ENCODE measurements at regions not wholly inside any gene's neighbourhood (a gene's known extent, or its start where the extent isn't known, plus 50 kb on each side); places are given as distances from the start of the nearest gene placed in this dataset.
"Not testable (repeated sequence)": the region's sequence is repeated elsewhere in the genome, so short reads cannot be mapped to it uniquely, and the experiment has no call there.

DNA sequence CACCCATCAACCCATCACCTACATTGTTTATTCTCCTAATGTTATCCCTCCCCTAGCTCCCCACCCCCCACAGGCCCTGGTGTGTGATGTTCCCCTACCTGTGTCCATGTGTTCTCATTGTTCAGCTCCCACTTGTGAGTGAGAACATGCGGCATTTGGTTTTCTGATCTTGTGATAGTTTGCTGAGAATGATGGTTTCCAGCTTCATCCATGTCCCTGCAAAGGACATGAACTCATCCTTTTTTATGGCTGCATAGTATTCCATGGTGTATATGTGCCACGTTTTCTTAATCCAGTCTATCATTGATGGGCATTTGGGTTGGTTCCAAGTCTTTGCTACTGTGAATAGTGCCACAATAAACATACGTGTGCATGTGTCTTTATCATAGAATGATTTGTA, 118.1 kb upstream of the IER5L start:
- not testable (repeated sequence) for TF ChIP-seq POLR2A (IDR thresholded peaks at IDR 0.05; ENCODE audit: low read length); GATA1 (IDR thresholded peaks at IDR 0.05; ENCODE audit: low read depth, low read length)

Data from erythroblast (primary cell).